ENCODE measurements at regions not wholly inside any gene's neighbourhood (a gene's known extent, or its start where the extent isn't known, plus 50 kb on each side); places are given as distances from the start of the nearest gene placed in this dataset.

- no peak overlapping the region for H3K4me3 Mint-ChIP-seq (ENCODE audit: low read depth)
- H3K9me3 Mint-ChIP-seq (ENCODE audit: low read depth): peaks cover 2% of the 10 kb centered on the region
- peaks cover 5% of the 10 kb centered on the region for H3K4me1 Mint-ChIP-seq (ENCODE audit: low read depth)
- no peak for DNase-seq (ENCODE audit: low spot score, unreplicated experiment)
- TF ChIP-seq, protein P1, sequence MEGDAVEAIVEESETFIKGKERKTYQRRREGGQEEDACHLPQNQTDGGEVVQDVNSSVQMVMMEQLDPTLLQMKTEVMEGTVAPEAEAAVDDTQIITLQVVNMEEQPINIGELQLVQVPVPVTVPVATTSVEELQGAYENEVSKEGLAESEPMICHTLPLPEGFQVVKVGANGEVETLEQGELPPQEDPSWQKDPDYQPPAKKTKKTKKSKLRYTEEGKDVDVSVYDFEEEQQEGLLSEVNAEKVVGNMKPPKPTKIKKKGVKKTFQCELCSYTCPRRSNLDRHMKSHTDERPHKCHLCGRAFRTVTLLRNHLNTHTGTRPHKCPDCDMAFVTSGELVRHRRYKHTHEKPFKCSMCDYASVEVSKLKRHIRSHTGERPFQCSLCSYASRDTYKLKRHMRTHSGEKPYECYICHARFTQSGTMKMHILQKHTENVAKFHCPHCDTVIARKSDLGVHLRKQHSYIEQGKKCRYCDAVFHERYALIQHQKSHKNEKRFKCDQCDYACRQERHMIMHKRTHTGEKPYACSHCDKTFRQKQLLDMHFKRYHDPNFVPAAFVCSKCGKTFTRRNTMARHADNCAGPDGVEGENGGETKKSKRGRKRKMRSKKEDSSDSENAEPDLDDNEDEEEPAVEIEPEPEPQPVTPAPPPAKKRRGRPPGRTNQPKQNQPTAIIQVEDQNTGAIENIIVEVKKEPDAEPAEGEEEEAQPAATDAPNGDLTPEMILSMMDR (IDR thresholded peaks at IDR 0.05; ENCODE audit: unreplicated experiment): no peak
- H3K27ac Mint-ChIP-seq: no peak overlapping the region
- H3K27me3 Mint-ChIP-seq: peaks cover 2% of the 10 kb centered on the region
- H3K36me3 Mint-ChIP-seq (ENCODE audit: insufficient read depth): no peaks in the 10 kb centered on the region
Observed at GRCh38 chr20:39812116-39812515, 850.0 kb downstream of the DHX35 start.

- DNase-seq (ENCODE audit: low spot score, unreplicated experiment): no peak
- Mint-ChIP-seq H3K36me3 (ENCODE audit: insufficient read depth) (no peaks in the 10 kb centered on the region), H3K4me1 (ENCODE audit: low read depth) (no peaks in the 10 kb centered on the region), H3K27me3 (peaks cover 2% of the 10 kb centered on the region), H3K4me3 (ENCODE audit: low read depth) (no peak overlapping the region), H3K27ac (no peak overlapping the region), H3K9me3 (ENCODE audit: low read depth) (no peaks in the 10 kb centered on the region)
- TF ChIP-seq, protein P1 (IDR thresholded peaks at IDR 0.05; ENCODE audit: unreplicated experiment): no peak
Observed at GRCh38 chr20:39810309-39810708, 848.2 kb downstream of the DHX35 start.

DNA sequence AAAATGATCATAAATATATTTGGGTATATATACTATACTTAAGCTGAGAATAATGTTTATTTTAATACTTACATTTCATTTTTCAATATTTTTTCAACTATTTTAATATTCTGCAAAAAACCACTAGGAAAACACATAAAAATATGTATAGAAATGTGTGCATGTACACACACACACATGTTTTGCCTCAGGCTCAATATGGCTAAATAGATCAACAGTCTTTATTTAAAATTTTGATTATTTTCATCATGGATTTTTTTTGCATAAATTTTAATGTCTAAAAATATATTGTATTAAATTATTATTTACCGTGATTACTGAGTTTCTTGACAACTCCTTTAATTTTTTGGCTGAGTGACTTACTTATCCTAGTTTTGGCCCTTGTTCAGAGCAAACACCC is 846.5 kb downstream of the DHX35 start:
- TF ChIP-seq, protein P1 (IDR thresholded peaks at IDR 0.05; ENCODE audit: unreplicated experiment): no peak
- Mint-ChIP-seq H3K4me1 (ENCODE audit: low read depth) (no peaks in the 10 kb centered on the region), H3K9me3 (ENCODE audit: low read depth) (no peaks in the 10 kb centered on the region), H3K27me3 (peaks cover 2% of the 10 kb centered on the region), H3K36me3 (ENCODE audit: insufficient read depth) (no peaks in the 10 kb centered on the region), H3K27ac (no peak overlapping the region), H3K4me3 (ENCODE audit: low read depth) (no peak overlapping the region)
- DNase-seq (ENCODE audit: low spot score, unreplicated experiment): no peak

DNA sequence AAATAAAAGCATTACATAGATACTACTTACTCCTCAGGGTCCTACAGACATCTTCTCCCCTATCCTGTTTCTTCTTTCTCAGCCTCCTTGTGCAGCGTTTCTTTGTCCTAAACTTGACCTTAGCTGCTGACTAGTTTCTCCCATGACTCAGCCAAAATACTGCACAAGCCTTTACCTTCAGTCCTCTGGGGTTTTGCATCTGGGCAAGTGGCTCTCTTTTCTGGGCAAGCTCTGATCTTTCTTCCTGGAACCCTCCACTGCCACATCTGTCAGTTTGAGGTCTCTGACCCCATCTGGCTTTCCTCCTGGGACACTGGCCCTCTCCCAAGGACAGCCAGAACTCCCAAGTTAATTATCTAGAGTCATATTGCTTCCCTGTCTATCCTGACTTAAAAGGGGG is 838.4 kb downstream of the DHX35 start:
- Mint-ChIP-seq H3K4me3 (ENCODE audit: low read depth) (no peak overlapping the region), H3K27me3 (no peaks in the 10 kb centered on the region), H3K36me3 (ENCODE audit: insufficient read depth) (no peaks in the 10 kb centered on the region), H3K27ac (peak overlapping the region; percentile 3), H3K9me3 (ENCODE audit: low read depth) (peaks cover 7% of the 10 kb centered on the region), H3K4me1 (ENCODE audit: low read depth) (peaks cover 6% of the 10 kb centered on the region)
- DNase-seq (ENCODE audit: low spot score, unreplicated experiment): no peak
- TF ChIP-seq, protein P1 (IDR thresholded peaks at IDR 0.05; ENCODE audit: unreplicated experiment): no peak

DNA sequence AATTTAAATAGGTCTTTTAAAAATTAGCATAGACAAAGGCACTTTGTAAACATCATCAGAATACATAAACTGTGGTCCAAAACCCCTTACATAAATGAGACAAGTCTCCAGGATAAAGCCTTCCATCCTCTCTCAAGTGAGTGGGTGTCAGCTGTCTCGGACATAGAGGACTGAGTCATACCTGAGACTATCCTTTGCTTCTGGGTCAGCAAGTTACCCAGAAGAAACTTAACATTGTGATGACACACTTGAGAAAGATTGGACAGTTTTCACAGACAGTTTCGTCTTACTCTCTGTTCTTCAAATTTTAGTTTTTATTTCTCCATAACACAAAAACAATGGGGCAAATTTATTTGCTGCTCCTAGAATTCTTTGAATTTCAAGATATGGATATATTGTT is 838.0 kb downstream of the DHX35 start:
- Mint-ChIP-seq H3K36me3 (ENCODE audit: insufficient read depth) (no peaks in the 10 kb centered on the region), H3K27ac (no peak overlapping the region), H3K27me3 (no peaks in the 10 kb centered on the region), H3K4me1 (ENCODE audit: low read depth) (peaks cover 6% of the 10 kb centered on the region), H3K4me3 (ENCODE audit: low read depth) (no peak overlapping the region), H3K9me3 (ENCODE audit: low read depth) (peaks cover 7% of the 10 kb centered on the region)
- TF ChIP-seq, protein P1 (IDR thresholded peaks at IDR 0.05; ENCODE audit: unreplicated experiment): no peak
- DNase-seq (ENCODE audit: low spot score, unreplicated experiment): no peak

Measured in progenitor cell of endocrine pancreas (in vitro differentiated cells).